HG02884 (cell line): ENCODE measurements at regions not wholly inside any gene's neighbourhood (a gene's known extent, or its start where the extent isn't known, plus 50 kb on each side); places are given as distances from the start of the nearest gene placed in this dataset.

ENCODE experiments used
- ATAC-seq: cut with Tn5 transposase; IDR thresholded peaks from one replicate; pipeline ENCODE4 v1.9.1; 2021; ENCODE audit warnings: mild to moderate bottlenecking, moderate library complexity; ENCODE audit not compliant: unreplicated experiment

GRCh38 chr11:112354364-112354763 lies 93.7 kb upstream of the PLET1 start:
- ATAC-seq = no peak

- no peak for ATAC-seq
Measured at GRCh38 chr11:112355726-112356125, 95.1 kb upstream of the PLET1 start.

GRCh38 chr11:112357488-112357887 lies 96.8 kb upstream of the PLET1 start:
- no peak for ATAC-seq

GRCh38 chr11:112361396-112361795 lies 100.7 kb upstream of the PLET1 start:
- no peak for ATAC-seq

GRCh38 chr11:112363527-112363926 lies 102.9 kb upstream of the PLET1 start:
- ATAC-seq = no peak

- ATAC-seq = no peak
Measured at GRCh38 chr11:112364962-112365481, 104.4 kb upstream of the PLET1 start.

GRCh38 chr11:112366012-112366411 lies 105.4 kb upstream of the PLET1 start:
- ATAC-seq = no peak

GRCh38 chr11:112366777-112367176 lies 106.1 kb upstream of the PLET1 start:
- ATAC-seq = no peak

GRCh38 chr11:112367461-112367860 lies 106.8 kb upstream of the PLET1 start:
- ATAC-seq = no peak

- no peak for ATAC-seq
Measured at GRCh38 chr11:112367895-112368294, 107.2 kb upstream of the PLET1 start.

- no peak for ATAC-seq
Measured at GRCh38 chr11:112368381-112368780, 107.7 kb upstream of the PLET1 start.

GRCh38 chr11:112369374-112369773 lies 108.7 kb upstream of the PLET1 start:
- ATAC-seq = no peak

GRCh38 chr11:112369916-112370315 lies 109.3 kb upstream of the PLET1 start:
- no peak for ATAC-seq

GRCh38 chr11:112374486-112375140 lies 114.0 kb upstream of the PLET1 start:
- no peak for ATAC-seq

GRCh38 chr11:112377946-112378345 lies 117.3 kb upstream of the PLET1 start:
- ATAC-seq = no peak

- no peak for ATAC-seq
Measured at GRCh38 chr11:112380464-112380863, 119.8 kb upstream of the PLET1 start.

GRCh38 chr11:112381578-112381977 lies 120.9 kb upstream of the PLET1 start:
- no peak for ATAC-seq

- no peak for ATAC-seq
Measured at GRCh38 chr11:112382561-112382960, 121.9 kb upstream of the PLET1 start.

- no peak for ATAC-seq
Measured at GRCh38 chr11:112388496-112388895, 127.8 kb upstream of the PLET1 start.

GRCh38 chr11:112391086-112391485 lies 130.4 kb upstream of the PLET1 start:
- ATAC-seq = no peak

GRCh38 chr11:112392904-112393303 lies 132.2 kb upstream of the PLET1 start:
- no peak for ATAC-seq

GRCh38 chr11:112394304-112394703 lies 133.6 kb upstream of the PLET1 start:
- no peak for ATAC-seq

GRCh38 chr11:112396076-112396475 lies 135.4 kb upstream of the PLET1 start:
- no peak for ATAC-seq
